Adrenal gland (tissue), 9 donors: ENCODE measurements at regions not wholly inside any gene's neighbourhood (a gene's known extent, or its start where the extent isn't known, plus 50 kb on each side); places are given as distances from the start of the nearest gene placed in this dataset.

Source experiments
- DNase-seq, 7 donors: peaks; one replicate each; pipeline ENCODE4 v3.0.0-alpha.2; 2019 to 2020
- H3K27ac ChIP-seq, 5 donors: fragments of 200-600 bp; sonication (generic) in 4 of 5; 1 replicate in 3 of 5; 2 replicates in 2 of 5; pipeline versions ENCODE4 v1.5.1 to v1.8.0; 2016 to 2020; ENCODE audit warnings: mild to moderate bottlenecking in 1 of 5
- H3K27me3 ChIP-seq: fragments of 200-600 bp; 2 replicates; pipeline ENCODE4 v1.8.0; 2021
- H3K36me3 ChIP-seq, 2 donors: fragments of 200-600 bp; replicated peaks in 1 of 2; 1 replicate in 1 of 2; 2 replicates in 1 of 2; pipeline versions ENCODE4 v1.5.1 to v1.8.0; 2018 to 2022
- H3K4me1 ChIP-seq, 2 donors: fragments of 200-600 bp; replicated peaks in 1 of 2; 1 replicate in 1 of 2; 2 replicates in 1 of 2; pipeline versions ENCODE4 v1.5.1 to v1.8.0; 2018 to 2021
- H3K4me3 ChIP-seq, 4 donors: fragments of 200-600 bp; sonication (generic) in 3 of 4; one replicate each; pipeline ENCODE4 v1.5.1; 2016 to 2018
- H3K9me3 ChIP-seq, 3 donors: fragments of 200-600 bp; sonication (generic) in 1 of 3; replicated peaks in 1 of 3; 1 replicate in 2 of 3; 2 replicates in 1 of 3; pipeline versions ENCODE4 v1.5.1 to v1.8.0; 2016 to 2021
- CTCF ChIP-seq, 6 experiments: fragments of 450-650 bp in 4 of 6; fragments of 200-600 bp in 2 of 6; sonication (generic) in 1 of 6; IDR thresholded peaks; 1 replicate in 5 of 6; 2 replicates in 1 of 6; pipeline versions ENCODE4 v1.5.1 to v1.8.0; 2016 to 2021; ENCODE audit warnings: antibody characterized with exemption in 6 of 6, mild to moderate bottlenecking in 2 of 6, moderate library complexity in 1 of 6
- POLR2A ChIP-seq, 2 donors: fragments of 450-650 bp; IDR thresholded peaks; one replicate each; pipeline ENCODE4 v1.6.1; 2017; ENCODE audit warnings: antibody characterized with exemption in 2 of 2, mild to moderate bottlenecking in 2 of 2, moderate library complexity in 1 of 2
- WGBS, 4 donors: extraction: QIAGEN DNeasy Blood & Tissue Kit in 2 of 4; methylation state at CpG; one replicate each; pipeline versions ENCODE4 v1.1.5 to v1.1.7; 2013 to 2017; 5-methylcytosine and 5-hydroxymethylcytosine counted together
- intact Hi-C, 2 donors: fragments of 100-400 bp; cut with DNase I; formaldehyde crosslinking; loops; one replicate each; pipeline versions ENCODE4 v1.14.1 to v1.15.0; 2022 to 2023
- donor health status: healthy with polysubstance abuse.
- donor health status: Bipolar disorder and iron deficiency.
- donor health status: DM: yes; HTN: yes; CAD: no.
- donor health status: DM: no; HTN: no; CAD: no.
- donor health status: DM: no; HTN: no; CAD: no.

- Histone ChIP-seq H3K4me1 (no peaks in the 10 kb centered on the region), H3K27me3 (no peaks in the 10 kb centered on the region), H3K36me3 (no peaks in the 10 kb centered on the region), H3K4me3 (no peak overlapping the region), H3K27ac (no peak overlapping the region), H3K9me3 (no peaks in the 10 kb centered on the region)
- DNase-seq: no peak
- TF ChIP-seq POLR2A (IDR thresholded peaks at IDR 0.05) (no peak), CTCF (IDR thresholded peaks at IDR 0.05) (no peak)
- intact Hi-C loops: no loop called here
- 72 to 86% (median 86%) methylated on average over 4 of the region's 4 CpGs for WGBS, 4 donors
Observed at GRCh38 chr20:16953858-16954257, 205.7 kb downstream of the OTOR start.

- Histone ChIP-seq H3K27me3 (no peaks in the 10 kb centered on the region), H3K36me3 (no peaks in the 10 kb centered on the region), H3K9me3 (no peaks in the 10 kb centered on the region), H3K4me3 (no peak overlapping the region), H3K4me1 (no peaks in the 10 kb centered on the region), H3K27ac (no peak overlapping the region)
- intact Hi-C loops: no loop called here
- TF ChIP-seq POLR2A (IDR thresholded peaks at IDR 0.05) (no peak), CTCF (IDR thresholded peaks at IDR 0.05) (no peak)
- DNase-seq: no peak
- WGBS, 4 donors: 61 to 75% (median 68%) methylated on average over 3 of the region's 3 CpGs
Observed at GRCh38 chr20:16955462-16955861, 207.3 kb downstream of the OTOR start.

- no peaks in the 10 kb centered on the region for H3K36me3 ChIP-seq
- no peaks in the 10 kb centered on the region for H3K4me1 ChIP-seq
- no peak overlapping the region for H3K27ac ChIP-seq
- no peak for TF ChIP-seq CTCF (IDR thresholded peaks at IDR 0.05)
- no peak for TF ChIP-seq POLR2A (IDR thresholded peaks at IDR 0.05)
- no peaks in the 10 kb centered on the region for H3K9me3 ChIP-seq
- DNase-seq: no peak
- WGBS, 4 donors: 59 to 79% (median 64%) methylated on average over 3 of the region's 3 CpGs
- no peaks in the 10 kb centered on the region for H3K27me3 ChIP-seq
- no peak overlapping the region for H3K4me3 ChIP-seq
- intact Hi-C loops: no loop called here
Observed at GRCh38 chr20:16955971-16956370, 207.8 kb downstream of the OTOR start.

GRCh38 chr20:16965401-16965800, 217.2 kb downstream of the OTOR start:
- Histone ChIP-seq H3K9me3 (no peaks in the 10 kb centered on the region), H3K4me1 (no peaks in the 10 kb centered on the region), H3K36me3 (no peaks in the 10 kb centered on the region), H3K27ac (no peak overlapping the region), H3K4me3 (no peak overlapping the region), H3K27me3 (no peaks in the 10 kb centered on the region)
- intact Hi-C loops: no loop called here
- DNase-seq: no peak
- WGBS, 4 donors: 49 to 66% (median 59%) methylated on average over 2 of the region's 2 CpGs
- no peak for TF ChIP-seq POLR2A (IDR thresholded peaks at IDR 0.05)
- TF ChIP-seq CTCF (IDR thresholded peaks at IDR 0.05): no peak
